ENCODE measurements at regions not wholly inside any gene's neighbourhood (a gene's known extent, or its start where the extent isn't known, plus 50 kb on each side); places are given as distances from the start of the nearest gene placed in this dataset.
"Not testable (repeated sequence)": the region's sequence is repeated elsewhere in the genome, so short reads cannot be mapped to it uniquely, and the experiment has no call there.

DNA sequence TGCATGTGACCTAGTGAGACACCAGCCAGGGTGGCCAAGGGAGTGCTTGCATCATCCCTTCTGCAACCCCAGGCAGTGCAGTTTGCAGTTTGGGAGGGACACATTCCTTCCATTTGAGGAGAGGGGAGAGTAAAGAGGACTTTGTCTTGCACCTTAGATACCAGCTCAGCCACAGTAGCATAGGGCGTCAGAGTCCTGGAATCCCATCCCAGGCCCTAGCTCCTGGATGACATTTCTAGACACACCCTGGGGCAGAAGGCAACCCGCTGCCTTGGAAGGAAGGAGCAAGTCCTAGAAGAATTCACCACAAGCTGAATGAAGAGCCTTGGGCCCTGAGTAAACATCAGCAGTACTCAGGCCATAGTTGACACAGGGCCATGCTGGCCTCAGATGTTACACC, 680.4 kb upstream of the IMPG1 start:
- TF ChIP-seq, protein P1, sequence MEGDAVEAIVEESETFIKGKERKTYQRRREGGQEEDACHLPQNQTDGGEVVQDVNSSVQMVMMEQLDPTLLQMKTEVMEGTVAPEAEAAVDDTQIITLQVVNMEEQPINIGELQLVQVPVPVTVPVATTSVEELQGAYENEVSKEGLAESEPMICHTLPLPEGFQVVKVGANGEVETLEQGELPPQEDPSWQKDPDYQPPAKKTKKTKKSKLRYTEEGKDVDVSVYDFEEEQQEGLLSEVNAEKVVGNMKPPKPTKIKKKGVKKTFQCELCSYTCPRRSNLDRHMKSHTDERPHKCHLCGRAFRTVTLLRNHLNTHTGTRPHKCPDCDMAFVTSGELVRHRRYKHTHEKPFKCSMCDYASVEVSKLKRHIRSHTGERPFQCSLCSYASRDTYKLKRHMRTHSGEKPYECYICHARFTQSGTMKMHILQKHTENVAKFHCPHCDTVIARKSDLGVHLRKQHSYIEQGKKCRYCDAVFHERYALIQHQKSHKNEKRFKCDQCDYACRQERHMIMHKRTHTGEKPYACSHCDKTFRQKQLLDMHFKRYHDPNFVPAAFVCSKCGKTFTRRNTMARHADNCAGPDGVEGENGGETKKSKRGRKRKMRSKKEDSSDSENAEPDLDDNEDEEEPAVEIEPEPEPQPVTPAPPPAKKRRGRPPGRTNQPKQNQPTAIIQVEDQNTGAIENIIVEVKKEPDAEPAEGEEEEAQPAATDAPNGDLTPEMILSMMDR (IDR thresholded peaks at IDR 0.05) = no peak
- Histone ChIP-seq H3K4me1 (ENCODE audit: insufficient read depth, low read length) (no peaks in the 10 kb centered on the region), H3K27ac (ENCODE audit: low read depth in 1 of 2, low read length in 2 of 2) (no peak overlapping the region), H3K9me3 (ENCODE audit: control insufficient read depth in 1 of 2, insufficient read depth in 1 of 2, low read length in 2 of 2) (peaks cover 0 to 8% of the 10 kb centered on the region in 2 experiments), H3K36me3 (ENCODE audit: insufficient read depth, low read length) (no peaks in the 10 kb centered on the region), H3K4me3 (ENCODE audit: low read length) (no peak overlapping the region), H3K27me3 (ENCODE audit: control insufficient read depth in 1 of 2, insufficient read depth in 2 of 2, low read length in 2 of 2) (no peaks in the 10 kb centered on the region)
- POLR2A ChIA-PET = no interaction called here
- DNase-seq = no peak
- Mint-ChIP-seq H3K27me3 (no peaks in the 10 kb centered on the region), H3K9me3 (peaks cover 9% of the 10 kb centered on the region), H3K4me1 (ENCODE audit: low read depth) (no peaks in the 10 kb centered on the region), H3K36me3 (ENCODE audit: low read depth) (no peaks in the 10 kb centered on the region), H3K4me3 (no peak overlapping the region), H3K27ac (no peak overlapping the region)
- CTCF ChIA-PET = no interaction called here
- no peak for ATAC-seq (ENCODE audit: poor library complexity)
- intact Hi-C loops (cut with DNase I, micrococcal nuclease) = no loop called here

GRCh38 chr6:76745388-76745787, 672.9 kb upstream of the IMPG1 start:
- ATAC-seq (ENCODE audit: poor library complexity); H3K36me3 Mint-ChIP-seq (ENCODE audit: low read depth); H3K4me1 ChIP-seq (ENCODE audit: insufficient read depth, low read length); H3K9me3 ChIP-seq (ENCODE audit: control insufficient read depth in 1 of 2, insufficient read depth in 1 of 2, low read length in 2 of 2); intact Hi-C loops (cut with DNase I, micrococcal nuclease); H3K27me3 ChIP-seq (ENCODE audit: control insufficient read depth in 1 of 2, insufficient read depth in 2 of 2, low read length in 2 of 2); H3K4me3 ChIP-seq (ENCODE audit: low read length); H3K27ac ChIP-seq (ENCODE audit: low read depth in 1 of 2, low read length in 2 of 2); H3K4me3 Mint-ChIP-seq; H3K27me3 Mint-ChIP-seq; DNase-seq; CTCF ChIA-PET; H3K9me3 Mint-ChIP-seq; H3K4me1 Mint-ChIP-seq (ENCODE audit: low read depth); H3K36me3 ChIP-seq (ENCODE audit: insufficient read depth, low read length); POLR2A ChIA-PET; H3K27ac Mint-ChIP-seq: not testable (repeated sequence)

DNA sequence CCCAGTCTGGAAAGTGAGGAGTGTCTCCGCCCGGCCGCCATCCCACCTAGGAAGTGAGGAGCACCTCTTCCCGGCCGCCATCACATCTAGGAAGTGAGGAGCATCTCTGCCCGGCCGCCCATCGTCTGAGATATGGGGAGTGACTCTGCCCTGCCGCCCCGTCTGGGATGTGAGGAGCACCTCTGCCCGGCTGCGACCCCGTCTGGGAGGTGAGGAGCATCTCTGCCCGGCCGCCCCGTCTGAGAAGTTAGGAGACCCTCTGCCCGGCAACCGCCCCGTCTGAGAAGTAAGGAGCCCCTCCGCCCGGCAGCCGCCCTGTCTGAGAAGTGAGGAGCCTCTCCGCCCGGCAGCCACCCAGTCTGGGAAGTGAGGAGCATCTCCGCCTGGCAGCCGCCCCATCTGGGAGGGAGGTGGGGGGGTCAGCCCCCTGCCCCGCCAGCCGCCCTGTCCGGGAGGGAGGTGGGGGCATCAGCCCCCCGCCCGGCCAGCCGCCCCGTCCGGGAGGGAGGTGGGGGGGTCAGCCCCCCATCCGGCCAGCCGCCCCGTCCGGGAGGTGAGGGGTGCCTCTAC, 671.8 kb upstream of the IMPG1 start:
- H3K4me3 Mint-ChIP-seq; DNase-seq; ATAC-seq (ENCODE audit: poor library complexity); CTCF ChIA-PET; H3K27me3 ChIP-seq (ENCODE audit: control insufficient read depth in 1 of 2, insufficient read depth in 2 of 2, low read length in 2 of 2); H3K27ac Mint-ChIP-seq; H3K9me3 ChIP-seq (ENCODE audit: control insufficient read depth in 1 of 2, insufficient read depth in 1 of 2, low read length in 2 of 2); H3K36me3 Mint-ChIP-seq (ENCODE audit: low read depth); H3K36me3 ChIP-seq (ENCODE audit: insufficient read depth, low read length); H3K4me1 Mint-ChIP-seq (ENCODE audit: low read depth); POLR2A ChIA-PET; H3K4me1 ChIP-seq (ENCODE audit: insufficient read depth, low read length); H3K27ac ChIP-seq (ENCODE audit: low read depth in 1 of 2, low read length in 2 of 2); intact Hi-C loops (cut with DNase I, micrococcal nuclease); H3K4me3 ChIP-seq (ENCODE audit: low read length); H3K9me3 Mint-ChIP-seq; H3K27me3 Mint-ChIP-seq: not testable (repeated sequence)

- Histone ChIP-seq H3K27ac (ENCODE audit: low read depth in 1 of 2, low read length in 2 of 2) (no peak overlapping the region), H3K4me3 (ENCODE audit: low read length) (no peak overlapping the region), H3K4me1 (ENCODE audit: insufficient read depth, low read length) (no peaks in the 10 kb centered on the region), H3K9me3 (ENCODE audit: control insufficient read depth in 1 of 2, insufficient read depth in 1 of 2, low read length in 2 of 2) (peaks cover 0 to 4% of the 10 kb centered on the region in 2 experiments), H3K36me3 (ENCODE audit: insufficient read depth, low read length) (no peaks in the 10 kb centered on the region), H3K27me3 (ENCODE audit: control insufficient read depth in 1 of 2, insufficient read depth in 2 of 2, low read length in 2 of 2) (no peaks in the 10 kb centered on the region)
- Mint-ChIP-seq H3K4me3 (no peak overlapping the region), H3K4me1 (ENCODE audit: low read depth) (no peaks in the 10 kb centered on the region), H3K27me3 (no peaks in the 10 kb centered on the region), H3K27ac (no peak overlapping the region), H3K36me3 (ENCODE audit: low read depth) (peaks cover 3% of the 10 kb centered on the region), H3K9me3 (peaks cover 6% of the 10 kb centered on the region)
- ChIA-PET CTCF (interaction anchor here (0.8 kb wide), 1 partner anchor 9 kb away, joined by 3 read pairs; no protein-coding TSS in a partner anchor), POLR2A (no interaction called here)
- TF ChIP-seq, protein P1 (IDR thresholded peaks at IDR 0.05) = no peak
- intact Hi-C loops (cut with DNase I, micrococcal nuclease) = no loop called here
- ATAC-seq (ENCODE audit: poor library complexity) = no peak
- DNase-seq = no peak
Observed at GRCh38 chr6:76742919-76743318, 670.5 kb upstream of the IMPG1 start.

Measured in CD4-positive, alpha-beta T cell (primary cell).